Stomach (tissue), 4 donors: ENCODE measurements at regions not wholly inside any gene's neighbourhood (a gene's known extent, or its start where the extent isn't known, plus 50 kb on each side); places are given as distances from the start of the nearest gene placed in this dataset.

Source experiments
- CTCF ChIP-seq, 7 experiments: fragments of 450-650 bp in 4 of 7; fragments of 200-600 bp in 3 of 7; sonication (generic) in 3 of 7; IDR thresholded peaks; one replicate each; pipeline ENCODE4 v1.5.1; 2016 to 2019; ENCODE audit warnings: antibody characterized with exemption in 7 of 7, control low read depth in 2 of 7, mild to moderate bottlenecking in 1 of 7
- EP300 ChIP-seq: sonication (generic); formaldehyde crosslinking; IDR thresholded peaks from one replicate; pipeline ENCODE4 v1.6.1; 2017; ENCODE audit warnings: antibody characterized with exemption
- POLR2A ChIP-seq, 4 donors: fragments of 450-650 bp; IDR thresholded peaks; one replicate each; pipeline ENCODE4 v1.6.1; 2016; ENCODE audit warnings: antibody characterized with exemption in 4 of 4, control low read depth in 2 of 4, mild to moderate bottlenecking in 1 of 4, moderate library complexity in 1 of 4
- POLR2AphosphoS5 ChIP-seq, 3 donors: sonication (generic); formaldehyde crosslinking; IDR thresholded peaks; one replicate each; pipeline ENCODE4 v1.6.1; 2016; ENCODE audit warnings: antibody characterized with exemption in 3 of 3

- TF ChIP-seq POLR2A (IDR thresholded peaks at IDR 0.05) (no peak), CTCF (IDR thresholded peaks at IDR 0.05) (no peak), POLR2AphosphoS5 (IDR thresholded peaks at IDR 0.05) (no peak), EP300 (no peak)
Measured at GRCh38 chr3:86849991-86850390, 141.0 kb downstream of the VGLL3 start.
